Globus pallidus (tissue), 1 donor: ENCODE measurements at regions not wholly inside any gene's neighbourhood (a gene's known extent, or its start where the extent isn't known, plus 50 kb on each side); places are given as distances from the start of the nearest gene placed in this dataset.
"Not testable (repeated sequence)": the region's sequence is repeated elsewhere in the genome, so short reads cannot be mapped to it uniquely, and the experiment has no call there.

Experiments
- DNase-seq: peaks from one replicate; pipeline ENCODE4 v3.0.0-alpha.2; 2015; ENCODE audit warnings: low spot score

DNA sequence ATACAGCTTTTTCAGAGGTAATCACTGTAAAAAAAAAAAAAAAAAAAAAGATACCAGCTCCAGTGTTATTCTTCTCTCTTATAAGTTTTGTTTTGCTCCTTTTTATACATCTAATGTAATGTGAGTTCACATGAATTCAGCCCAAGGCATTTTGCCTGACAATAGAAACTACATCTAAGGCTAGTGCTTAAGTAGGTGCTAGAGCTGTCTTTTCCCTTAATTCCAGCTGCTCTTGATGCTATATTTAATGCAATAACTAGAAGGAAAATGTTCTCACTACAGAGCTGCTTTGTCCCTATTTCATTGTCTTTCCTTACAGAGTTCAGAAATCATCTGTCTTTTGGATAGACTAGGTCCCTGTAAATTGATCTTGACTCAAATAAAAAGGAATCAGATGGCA is 150.1 kb downstream of the NAA11 start:
- DNase-seq: no peak

GRCh38 chr4:79174490-79175252 is 151.2 kb downstream of the NAA11 start:
- peak; percentile 7 for DNase-seq

DNA sequence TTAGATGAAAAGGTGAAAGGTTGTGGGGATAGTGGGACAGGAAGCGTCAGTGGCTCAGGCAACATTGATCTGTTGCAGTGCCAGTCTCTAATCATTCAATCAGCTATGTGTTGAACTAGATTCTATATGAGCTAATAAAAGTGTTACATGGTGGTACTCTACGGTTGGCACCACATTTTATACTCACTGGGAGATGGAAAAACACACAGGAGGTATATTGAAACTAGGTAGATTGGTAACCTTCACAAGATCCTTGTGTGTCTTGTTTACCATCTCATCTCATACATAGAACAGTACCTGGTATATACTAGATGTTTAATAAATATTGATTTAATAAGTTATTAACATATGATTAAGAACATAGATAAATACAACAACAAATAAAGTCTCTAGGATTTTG is 152.7 kb downstream of the NAA11 start:
- no peak for DNase-seq

DNA sequence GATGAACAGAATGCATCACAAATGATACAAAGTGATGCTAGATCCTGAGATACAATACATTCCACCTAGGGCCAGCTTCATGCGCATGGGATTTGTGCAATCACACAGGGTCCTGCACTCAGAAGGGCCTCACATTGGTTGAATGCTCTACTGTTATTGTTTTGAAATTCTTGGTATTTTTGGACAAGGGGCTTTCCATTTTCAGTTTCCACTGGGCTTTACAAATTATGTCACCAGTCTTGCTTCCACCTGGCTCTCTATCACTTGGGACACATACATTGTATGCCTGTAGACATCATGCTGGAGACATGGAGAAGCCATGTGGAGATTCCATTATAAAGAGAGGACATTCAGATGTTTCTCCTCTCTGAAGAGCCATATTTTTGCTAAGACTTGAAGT is 155.8 kb downstream of the NAA11 start:
- no peak for DNase-seq

DNA sequence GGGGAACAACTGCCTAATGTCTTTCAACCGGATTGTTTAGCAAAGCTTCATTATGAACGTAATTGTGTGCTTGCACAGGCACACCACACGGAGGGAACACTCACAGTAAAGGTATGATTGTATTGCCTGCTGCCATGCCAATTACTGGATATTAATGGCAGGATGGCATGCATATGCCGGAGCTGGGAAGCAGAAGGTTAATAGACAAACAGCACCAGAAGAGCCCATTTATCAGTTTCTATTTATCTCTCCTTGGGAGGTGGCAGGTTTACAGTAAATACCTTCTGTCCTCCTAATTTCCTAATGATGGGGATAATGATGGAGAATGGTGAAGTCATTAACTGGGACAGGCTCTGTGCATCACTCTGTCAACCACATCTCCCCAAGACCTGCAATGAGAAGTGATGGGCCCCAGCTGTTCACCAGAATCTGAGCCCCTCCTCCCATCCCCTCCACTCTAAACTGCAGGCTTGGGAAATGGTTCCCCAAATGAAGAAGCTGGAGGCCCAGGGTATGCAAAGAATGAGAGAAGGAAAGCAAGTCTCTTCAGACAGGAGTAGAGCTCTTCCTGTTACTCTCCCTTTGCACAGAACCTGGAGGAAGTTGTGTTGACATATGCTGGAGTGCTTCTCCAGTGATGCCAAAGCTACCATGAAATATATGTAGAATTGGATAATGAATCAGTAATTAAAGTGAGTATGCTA is 160.8 kb downstream of the NAA11 start:
- DNase-seq: no peak

DNA sequence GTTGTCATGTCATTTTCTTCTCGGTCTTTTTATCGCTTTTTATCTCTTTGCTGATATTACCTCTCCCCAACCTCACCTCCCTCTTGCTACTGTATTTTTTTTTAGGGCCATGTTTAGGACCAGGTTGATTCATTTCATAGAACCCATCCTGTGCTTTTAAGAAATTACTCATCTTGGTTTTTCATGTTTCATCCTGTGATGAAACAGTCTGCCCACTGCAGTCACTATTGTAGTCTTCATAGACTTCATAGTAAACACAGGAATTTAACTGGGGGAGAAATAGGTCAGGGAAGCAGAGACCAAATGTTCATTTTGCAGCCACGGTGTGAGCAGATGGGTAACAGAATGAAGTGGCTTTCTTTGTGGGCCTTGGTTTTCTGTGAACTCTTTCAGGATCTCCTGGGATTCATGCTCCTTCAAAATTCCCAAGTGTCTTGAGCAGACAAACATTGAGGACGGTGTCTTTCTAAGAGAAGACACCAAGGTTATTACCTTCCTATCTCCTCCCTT is 161.8 kb downstream of the NAA11 start:
- DNase-seq: no peak

DNA sequence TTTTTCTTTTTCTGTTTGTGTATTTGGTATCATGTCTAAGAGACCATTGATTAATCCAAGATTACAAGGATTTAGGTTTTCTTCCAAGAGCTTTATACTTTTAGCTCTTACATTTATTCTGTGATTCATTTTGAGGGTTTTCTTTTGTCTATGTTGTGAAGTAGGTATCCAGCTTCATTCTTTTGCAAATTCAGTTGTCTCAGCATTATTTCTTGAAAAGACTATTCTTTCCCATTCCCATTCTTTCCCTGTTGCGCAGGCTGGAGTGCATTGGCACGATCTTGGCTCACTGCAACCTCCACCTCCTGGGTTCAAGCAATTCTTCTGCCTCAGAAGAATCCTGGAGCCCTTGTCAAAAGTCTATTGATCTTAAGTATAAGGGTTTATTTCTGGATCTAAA is 164.9 kb downstream of the NAA11 start:
- no peak for DNase-seq

GRCh38 chr4:79158705-79159104 is 167.2 kb downstream of the NAA11 start:
- not testable (repeated sequence) for DNase-seq

GRCh38 chr4:79155336-79155735 is 170.5 kb downstream of the NAA11 start:
- DNase-seq: no peak

DNA sequence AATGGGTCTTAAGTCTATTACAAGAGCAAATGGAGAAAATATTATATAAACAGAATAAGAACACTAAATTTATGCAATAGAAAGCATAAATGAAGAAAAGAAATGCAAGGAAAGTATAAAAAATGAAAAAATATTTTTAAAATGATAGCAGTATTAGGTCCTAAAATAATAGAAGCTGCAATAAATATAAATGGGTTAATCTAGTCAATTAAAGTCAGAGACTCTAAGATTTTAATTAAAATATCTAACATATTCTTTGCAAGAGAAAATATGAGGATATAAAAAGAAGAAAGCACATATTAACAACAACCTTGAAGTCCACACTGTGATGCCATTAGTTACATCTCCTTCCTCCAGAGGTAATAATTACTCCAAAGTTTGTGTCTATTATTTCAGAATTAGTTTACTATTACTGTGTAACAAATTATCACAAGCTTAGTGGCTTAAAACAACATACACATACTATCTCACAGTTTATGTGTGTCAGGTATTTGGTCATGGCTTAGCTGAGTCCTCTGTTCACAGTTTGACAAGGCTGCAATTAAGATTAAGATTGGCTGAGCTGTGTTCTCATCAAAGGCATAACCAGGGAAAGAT is 174.9 kb downstream of the NAA11 start:
- DNase-seq: no peak

GRCh38 chr4:79148369-79148768 is 177.5 kb downstream of the NAA11 start:
- DNase-seq: no peak

DNA sequence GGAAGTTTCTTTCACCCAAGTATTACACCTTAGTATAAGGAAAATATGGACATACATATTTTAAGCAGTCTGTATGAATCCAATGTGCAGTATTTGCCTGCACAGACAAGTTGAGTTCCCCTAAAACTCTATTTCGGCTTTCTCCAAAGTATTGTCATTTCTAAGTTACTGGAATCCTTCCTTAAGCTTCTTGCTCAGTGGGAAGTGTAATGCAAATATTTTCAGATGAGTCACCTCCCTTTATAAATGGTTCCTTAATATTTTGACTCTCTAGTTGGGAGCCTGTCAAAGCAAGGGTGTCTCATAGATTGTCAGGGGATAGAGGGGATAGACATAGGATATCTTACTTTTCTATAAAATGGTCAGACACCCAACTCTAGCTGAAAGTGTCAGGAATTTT is 178.6 kb downstream of the NAA11 start:
- no peak for DNase-seq

- no peak for DNase-seq
These were observed 184.3 kb downstream of the NAA11 start for GRCh38 chr4:79141530-79141929.

- no peak for DNase-seq
These were observed 191.1 kb downstream of the NAA11 start for GRCh38 chr4:79134767-79135166.

DNA sequence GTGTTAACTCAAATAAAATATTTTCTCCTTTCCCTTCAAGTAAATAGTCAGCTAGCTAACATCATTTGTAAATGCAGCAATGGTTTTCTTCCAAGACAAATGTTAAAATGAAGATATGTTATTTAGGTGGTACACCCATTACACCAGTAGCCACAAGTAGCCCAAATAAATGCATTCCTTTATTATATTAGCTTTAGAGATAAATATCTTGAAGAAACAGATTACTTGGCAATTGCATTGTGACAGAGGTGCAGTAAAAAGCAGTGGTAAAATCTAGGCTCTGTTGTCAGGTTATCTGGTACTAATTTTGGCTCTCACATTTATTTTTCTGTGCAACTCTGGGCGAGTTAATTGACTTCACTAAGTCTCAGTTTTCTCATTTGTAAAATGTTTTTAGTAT is 193.0 kb downstream of the NAA11 start:
- no peak for DNase-seq

GRCh38 chr4:79121875-79122358 is 182.7 kb upstream of the PAQR3 start:
- no peak for DNase-seq

DNA sequence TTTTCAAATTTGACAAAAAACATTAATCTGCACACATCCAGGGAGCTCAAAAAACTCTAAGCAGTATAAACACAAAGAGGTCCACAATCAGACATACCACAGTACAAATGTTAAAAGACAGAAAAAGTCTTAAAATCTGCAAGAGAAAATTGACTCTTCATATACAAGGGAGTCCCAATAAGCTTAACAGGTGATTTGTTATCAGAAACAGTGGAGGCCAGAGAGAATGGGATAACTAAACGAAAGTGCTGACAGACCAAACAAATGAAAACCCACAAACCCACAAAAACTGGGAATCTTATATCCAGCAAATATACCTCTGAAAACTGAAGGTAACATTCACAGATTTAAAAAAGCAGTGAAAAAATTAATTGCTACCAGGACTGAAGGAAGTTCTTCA is 182.0 kb upstream of the PAQR3 start:
- no peak for DNase-seq

- DNase-seq: not testable (repeated sequence)
These were observed 177.8 kb upstream of the PAQR3 start for GRCh38 chr4:79117051-79117450.

DNA sequence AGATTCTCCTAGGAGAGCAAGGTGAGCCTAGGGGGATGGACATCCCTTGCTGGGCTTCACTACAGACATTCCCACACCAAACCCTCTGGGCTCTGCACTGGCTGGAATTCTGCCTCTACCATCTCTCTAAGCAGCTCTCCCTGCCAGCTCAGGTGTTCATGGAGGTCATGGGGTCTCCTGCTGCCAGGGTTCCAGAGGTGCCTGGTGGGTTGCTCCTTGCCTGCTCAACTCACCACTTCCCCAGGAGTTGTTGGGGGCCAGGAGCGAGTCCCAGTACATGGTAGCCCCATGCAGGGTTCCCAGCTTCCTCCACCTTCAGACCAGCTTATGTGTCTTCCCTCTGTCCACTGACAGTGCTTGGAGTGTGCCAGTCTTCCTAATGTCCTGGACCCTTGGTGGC is 167.8 kb upstream of the PAQR3 start:
- no peak for DNase-seq

- no peak for DNase-seq
These were observed 149.9 kb upstream of the PAQR3 start for GRCh38 chr4:79088946-79089691.

DNA sequence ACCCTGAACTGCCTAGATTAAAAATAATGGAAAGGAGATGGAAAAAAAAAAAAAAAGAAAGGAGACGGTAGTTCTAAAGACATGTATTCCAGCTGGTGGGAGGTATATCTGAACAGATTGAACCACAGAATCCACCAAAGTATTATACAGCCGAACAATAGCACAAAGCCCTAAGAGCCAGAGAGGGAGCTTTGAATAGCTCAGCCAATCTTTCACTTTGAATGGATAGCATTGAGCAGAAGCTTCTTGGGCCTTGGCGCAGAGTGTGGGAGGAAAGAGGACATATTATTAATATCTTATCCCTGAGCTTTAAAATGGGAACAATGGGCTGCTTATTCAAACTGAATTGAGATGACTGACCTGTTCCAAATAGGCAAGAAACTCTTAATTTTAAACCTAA is 147.8 kb upstream of the PAQR3 start:
- peak; percentile 16 for DNase-seq

GRCh38 chr4:79083406-79084010 is 144.3 kb upstream of the PAQR3 start:
- peak; percentile 17 for DNase-seq
